ENCODE measurements at regions not wholly inside any gene's neighbourhood (a gene's known extent, or its start where the extent isn't known, plus 50 kb on each side); places are given as distances from the start of the nearest gene placed in this dataset.
A peak's percentile ranks its signal among the peaks of the same experiment; 100 is the strongest.

DNA sequence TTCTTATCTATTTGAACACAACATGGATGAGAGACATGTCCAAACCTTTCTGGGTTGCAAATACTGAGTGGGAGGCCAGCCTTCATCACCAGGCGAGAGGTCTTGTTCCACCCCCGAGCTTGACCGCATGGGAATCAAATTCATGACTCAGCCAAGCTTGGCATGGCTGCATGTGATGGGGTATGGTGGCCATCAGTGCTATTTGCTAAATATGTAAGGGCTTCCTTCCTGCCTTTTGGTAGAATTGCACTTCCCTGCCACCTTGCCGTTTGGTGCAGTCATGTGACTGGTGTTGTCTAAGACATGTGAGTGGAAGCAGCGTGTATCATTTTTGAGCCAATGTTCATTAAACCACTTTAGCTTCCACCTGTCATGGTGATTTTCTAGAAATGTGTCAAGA lies 508.9 kb upstream of the SULF2 start:
- H3K36me3 ChIP-seq (ENCODE audit: control insufficient read depth, insufficient read depth, low read length), result no peaks in the 10 kb centered on the region
- H3K9ac ChIP-seq (ENCODE audit: low read length), result peak overlapping the region; percentile 70
- H3K9me3 ChIP-seq (ENCODE audit: control insufficient read depth, insufficient read depth, low read depth, low read length), result peaks cover 6% of the 10 kb centered on the region; the same call in 1 of the 2 replicates
- H3K27ac ChIP-seq (ENCODE audit: low read depth, low read length), result peak overlapping the region; percentile 93; the same call in 1 of the 2 replicates
- peaks cover 56% of the 10 kb centered on the region for H3K4me1 ChIP-seq (ENCODE audit: control insufficient read depth, insufficient read depth, low read length)
- H3K4me3 ChIP-seq (ENCODE audit: low read depth, low read length), result no peak overlapping the region
- H3K27me3 ChIP-seq (ENCODE audit: control insufficient read depth, insufficient read depth, low read length), result no peaks in the 10 kb centered on the region

DNA sequence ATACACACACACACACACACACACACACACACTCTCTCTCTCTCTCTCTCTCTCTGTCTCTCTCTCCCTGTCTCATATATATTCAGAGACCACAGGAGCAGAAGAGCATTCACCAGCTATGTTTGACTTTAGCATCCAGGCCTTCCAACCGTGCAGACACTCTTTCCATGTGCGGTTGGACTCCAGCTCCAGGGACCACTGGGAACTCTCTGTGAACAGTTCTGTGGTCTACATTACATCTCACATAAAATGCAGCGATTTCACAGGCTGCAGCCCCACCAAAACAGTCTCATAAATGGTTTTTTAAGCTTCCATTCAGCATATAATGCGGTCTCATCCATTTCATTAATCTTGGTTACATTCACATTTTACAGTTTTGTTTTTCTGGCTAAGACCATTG lies 508.4 kb upstream of the SULF2 start:
- Histone ChIP-seq H3K9me3 (ENCODE audit: control insufficient read depth, insufficient read depth, low read depth, low read length) (peaks cover 6% of the 10 kb centered on the region; the same call in 1 of the 2 replicates), H3K4me3 (ENCODE audit: low read depth, low read length) (no peak overlapping the region), H3K27ac (ENCODE audit: low read depth, low read length) (no peak overlapping the region), H3K27me3 (ENCODE audit: control insufficient read depth, insufficient read depth, low read length) (no peaks in the 10 kb centered on the region), H3K9ac (ENCODE audit: low read length) (peak overlapping the region; percentile 18), H3K4me1 (ENCODE audit: control insufficient read depth, insufficient read depth, low read length) (peaks cover 56% of the 10 kb centered on the region), H3K36me3 (ENCODE audit: control insufficient read depth, insufficient read depth, low read length) (no peaks in the 10 kb centered on the region)

DNA sequence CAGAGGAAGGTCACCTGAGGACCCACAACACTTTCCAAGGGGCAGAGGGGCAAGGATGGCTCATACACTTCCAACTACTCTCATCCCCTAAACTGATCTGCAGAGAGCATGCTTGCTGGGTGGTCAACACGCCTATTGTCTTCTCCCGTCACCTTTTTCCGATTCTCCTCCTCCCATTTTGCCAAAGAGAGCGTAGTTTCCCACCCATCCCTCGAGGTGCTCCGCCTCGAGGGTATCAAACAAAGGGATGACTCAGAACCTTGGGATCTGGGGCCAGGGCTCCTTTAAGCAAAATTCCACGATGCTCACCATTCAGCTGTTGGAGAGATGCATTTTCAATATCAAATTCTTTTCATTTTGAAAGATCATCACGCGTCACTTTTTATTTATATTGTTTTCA lies 507.5 kb upstream of the SULF2 start:
- H3K4me1 ChIP-seq (ENCODE audit: control insufficient read depth, insufficient read depth, low read length), result peaks cover 56% of the 10 kb centered on the region
- peak overlapping the region; percentile 56; the same call in 1 of the 2 replicates for H3K27ac ChIP-seq (ENCODE audit: low read depth, low read length)
- peak overlapping the region; percentile 42 for H3K9ac ChIP-seq (ENCODE audit: low read length)
- no peaks in the 10 kb centered on the region for H3K36me3 ChIP-seq (ENCODE audit: control insufficient read depth, insufficient read depth, low read length)
- H3K27me3 ChIP-seq (ENCODE audit: control insufficient read depth, insufficient read depth, low read length), result no peaks in the 10 kb centered on the region
- H3K4me3 ChIP-seq (ENCODE audit: low read depth, low read length), result no peak overlapping the region
- peaks cover 1% of the 10 kb centered on the region; the same call in 1 of the 2 replicates for H3K9me3 ChIP-seq (ENCODE audit: control insufficient read depth, insufficient read depth, low read depth, low read length)

DNA sequence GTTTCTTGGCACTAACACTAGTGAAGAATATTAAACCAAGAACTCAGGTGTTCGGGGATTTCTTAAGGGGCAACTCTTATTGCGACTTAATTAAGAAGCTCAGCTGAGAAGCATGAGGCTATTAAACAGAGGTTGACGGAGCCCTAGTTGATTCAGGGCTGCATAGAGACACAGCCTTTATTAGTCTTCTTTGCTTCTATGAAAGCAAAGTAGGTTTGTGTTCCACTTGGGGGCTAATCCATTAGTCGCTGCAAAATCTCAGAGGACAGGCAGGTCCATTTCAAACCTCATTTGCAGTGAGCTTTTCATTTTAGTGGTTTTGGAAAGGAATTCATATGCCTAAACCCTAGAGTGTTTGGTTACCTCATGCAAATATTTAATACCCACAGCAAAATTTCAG lies 506.6 kb upstream of the SULF2 start:
- Histone ChIP-seq H3K4me3 (ENCODE audit: low read depth, low read length) (no peak overlapping the region), H3K27ac (ENCODE audit: low read depth, low read length) (peak overlapping the region; percentile 56), H3K27me3 (ENCODE audit: control insufficient read depth, insufficient read depth, low read length) (no peaks in the 10 kb centered on the region), H3K36me3 (ENCODE audit: control insufficient read depth, insufficient read depth, low read length) (no peaks in the 10 kb centered on the region), H3K9me3 (ENCODE audit: control insufficient read depth, insufficient read depth, low read depth, low read length) (no peaks in the 10 kb centered on the region), H3K4me1 (ENCODE audit: control insufficient read depth, insufficient read depth, low read length) (peaks cover 61% of the 10 kb centered on the region), H3K9ac (ENCODE audit: low read length) (no peak overlapping the region)

DNA sequence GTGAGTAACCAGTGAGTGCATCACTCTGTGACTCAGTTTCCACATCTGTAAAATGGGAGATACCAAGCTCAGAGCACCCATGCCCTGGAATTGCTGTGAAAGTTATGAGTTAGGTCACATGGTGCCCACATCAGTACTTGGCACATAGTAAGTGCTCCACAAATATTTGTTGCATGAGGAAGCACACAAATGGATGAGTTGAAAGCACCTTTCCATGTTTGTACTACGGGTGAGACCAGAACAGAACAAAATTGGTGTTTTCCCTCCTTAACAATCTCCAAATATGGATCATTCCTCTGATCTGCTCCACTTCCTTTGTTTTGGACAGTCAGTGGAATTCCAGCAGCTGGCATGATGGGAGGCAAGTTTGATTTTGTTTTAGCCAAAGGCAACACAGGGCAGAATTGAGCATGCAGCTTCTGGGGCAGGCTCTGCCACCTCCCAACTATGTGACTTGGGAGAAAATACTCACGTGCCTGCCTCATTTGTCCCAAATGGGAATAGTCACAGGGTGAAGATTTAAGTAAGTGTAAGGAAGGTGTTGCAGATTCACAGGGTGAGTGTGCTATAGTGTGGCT lies 503.7 kb upstream of the SULF2 start:
- Histone ChIP-seq H3K4me3 (ENCODE audit: low read depth, low read length) (no peak overlapping the region), H3K27ac (ENCODE audit: low read depth, low read length) (no peak overlapping the region), H3K9ac (ENCODE audit: low read length) (no peak overlapping the region), H3K9me3 (ENCODE audit: control insufficient read depth, insufficient read depth, low read depth, low read length) (no peaks in the 10 kb centered on the region), H3K4me1 (ENCODE audit: control insufficient read depth, insufficient read depth, low read length) (peaks cover 48% of the 10 kb centered on the region), H3K36me3 (ENCODE audit: control insufficient read depth, insufficient read depth, low read length) (no peaks in the 10 kb centered on the region), H3K27me3 (ENCODE audit: control insufficient read depth, insufficient read depth, low read length) (no peaks in the 10 kb centered on the region)

DNA sequence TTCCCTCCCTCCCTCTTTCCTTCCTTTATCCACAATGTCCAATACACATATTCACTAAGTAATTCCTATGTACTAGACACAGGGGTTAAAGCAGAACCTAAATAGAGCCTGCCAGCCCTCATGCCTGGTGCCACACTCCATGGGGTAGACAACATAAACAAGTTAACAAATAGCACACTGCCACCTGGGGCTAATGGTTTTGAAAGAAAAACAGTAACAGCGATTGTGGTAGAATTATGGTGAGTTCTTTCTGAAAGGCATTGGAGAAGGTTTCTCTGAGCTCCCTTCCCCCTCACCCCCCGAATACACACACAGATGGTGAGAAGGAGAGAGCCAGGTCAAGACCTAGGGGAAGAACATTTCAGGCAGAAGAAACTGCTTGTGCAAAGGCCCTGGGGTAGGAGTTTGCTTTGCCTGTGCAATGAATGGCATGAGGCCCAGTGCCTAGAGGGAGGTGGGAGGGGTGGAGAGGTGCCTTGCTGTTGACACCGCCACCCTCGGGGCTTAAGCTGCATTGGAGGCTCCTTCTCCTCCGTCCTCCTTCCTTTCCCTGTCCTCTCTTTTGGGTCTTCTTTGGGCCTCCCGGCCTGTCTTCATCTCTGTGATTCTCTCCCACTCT lies 502.4 kb upstream of the SULF2 start:
- no peaks in the 10 kb centered on the region for H3K9me3 ChIP-seq (ENCODE audit: control insufficient read depth, insufficient read depth, low read depth, low read length)

DNA sequence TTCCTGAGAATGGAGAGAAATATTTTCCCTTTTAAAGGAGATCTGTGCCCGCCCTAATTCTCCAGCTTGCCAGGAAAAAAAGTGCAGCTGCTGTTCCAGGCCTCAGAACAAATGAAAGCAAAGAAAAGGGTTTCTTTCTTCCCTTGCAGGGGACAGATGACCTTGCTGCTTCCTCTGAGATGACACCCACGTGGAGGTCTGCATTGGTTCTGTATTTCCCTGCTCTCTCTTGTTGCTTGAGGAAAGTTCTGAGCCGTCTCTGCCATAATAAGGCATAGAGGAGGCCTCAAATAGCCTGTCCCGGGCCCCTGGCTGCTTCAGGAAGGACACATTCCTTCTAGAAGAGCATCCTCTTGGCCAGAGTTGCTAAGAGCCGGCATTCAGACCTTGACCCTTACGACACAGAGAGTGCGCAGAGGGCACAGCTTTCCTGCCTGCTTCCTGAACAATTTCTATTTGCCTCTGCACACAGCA lies 501.8 kb upstream of the SULF2 start:
- Histone ChIP-seq H3K9ac (ENCODE audit: low read length) (no peak overlapping the region), H3K4me3 (ENCODE audit: low read depth, low read length) (no peak overlapping the region), H3K27me3 (ENCODE audit: control insufficient read depth, insufficient read depth, low read length) (no peaks in the 10 kb centered on the region), H3K36me3 (ENCODE audit: control insufficient read depth, insufficient read depth, low read length) (no peaks in the 10 kb centered on the region), H3K4me1 (ENCODE audit: control insufficient read depth, insufficient read depth, low read length) (peaks cover 36% of the 10 kb centered on the region), H3K9me3 (ENCODE audit: control insufficient read depth, insufficient read depth, low read depth, low read length) (no peaks in the 10 kb centered on the region), H3K27ac (ENCODE audit: low read depth, low read length) (no peak overlapping the region)

More for the DNA sequence above, 502.4 kb upstream of the SULF2 start:
- Histone ChIP-seq H3K27ac (ENCODE audit: low read depth, low read length) (no peak overlapping the region), H3K27me3 (ENCODE audit: control insufficient read depth, insufficient read depth, low read length) (no peaks in the 10 kb centered on the region), H3K36me3 (ENCODE audit: control insufficient read depth, insufficient read depth, low read length) (no peaks in the 10 kb centered on the region), H3K4me1 (ENCODE audit: control insufficient read depth, insufficient read depth, low read length) (peaks cover 42% of the 10 kb centered on the region), H3K4me3 (ENCODE audit: low read depth, low read length) (no peak overlapping the region), H3K9ac (ENCODE audit: low read length) (no peak overlapping the region)

DNA sequence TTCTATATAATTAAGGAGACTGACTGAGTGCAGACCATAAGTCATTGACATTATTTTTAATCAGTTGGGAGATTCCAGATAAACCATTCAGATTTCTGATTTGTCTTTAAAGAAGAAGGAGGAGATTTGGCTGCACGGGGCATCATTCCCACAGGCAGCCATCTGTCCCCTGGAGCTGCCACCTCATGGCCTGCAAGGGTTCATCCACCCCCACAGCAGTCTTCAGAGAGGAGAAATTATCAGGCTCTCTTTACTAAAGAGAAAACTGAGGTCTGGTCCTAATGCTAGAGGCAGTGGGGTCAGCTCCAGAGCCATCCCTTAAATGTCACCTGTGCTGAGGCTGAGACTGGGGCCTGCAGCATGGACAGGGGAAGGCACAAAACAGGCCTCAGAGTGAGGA lies 501.3 kb upstream of the SULF2 start:
- H3K9me3 ChIP-seq (ENCODE audit: control insufficient read depth, insufficient read depth, low read depth, low read length), result no peaks in the 10 kb centered on the region
- no peaks in the 10 kb centered on the region for H3K27me3 ChIP-seq (ENCODE audit: control insufficient read depth, insufficient read depth, low read length)
- H3K9ac ChIP-seq (ENCODE audit: low read length), result no peak overlapping the region
- H3K27ac ChIP-seq (ENCODE audit: low read depth, low read length), result no peak overlapping the region
- H3K4me3 ChIP-seq (ENCODE audit: low read depth, low read length), result no peak overlapping the region
- H3K4me1 ChIP-seq (ENCODE audit: control insufficient read depth, insufficient read depth, low read length), result peaks cover 32% of the 10 kb centered on the region
- no peaks in the 10 kb centered on the region for H3K36me3 ChIP-seq (ENCODE audit: control insufficient read depth, insufficient read depth, low read length)

DNA sequence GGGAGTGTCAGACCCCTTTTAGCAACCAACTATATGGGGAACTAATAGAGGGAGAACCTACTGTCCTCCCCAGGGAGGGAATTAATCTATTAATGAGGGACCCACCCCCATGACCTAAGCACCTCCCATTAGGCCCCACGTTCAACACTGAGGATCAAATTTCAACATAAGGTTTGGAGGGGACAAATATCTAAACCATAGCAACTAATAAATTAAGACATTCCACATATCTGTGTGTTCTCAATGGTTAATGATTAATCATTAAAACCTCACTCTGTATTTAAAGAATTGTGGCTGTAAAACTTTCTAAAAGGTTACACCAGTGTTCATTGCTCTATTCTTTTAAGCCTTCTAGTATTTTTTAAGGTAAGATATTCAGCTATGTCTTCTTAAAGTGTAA lies 500.4 kb upstream of the SULF2 start:
- no peaks in the 10 kb centered on the region for H3K36me3 ChIP-seq (ENCODE audit: control insufficient read depth, insufficient read depth, low read length)
- no peak overlapping the region for H3K9ac ChIP-seq (ENCODE audit: low read length)
- H3K4me1 ChIP-seq (ENCODE audit: control insufficient read depth, insufficient read depth, low read length), result peaks cover 27% of the 10 kb centered on the region
- no peaks in the 10 kb centered on the region for H3K9me3 ChIP-seq (ENCODE audit: control insufficient read depth, insufficient read depth, low read depth, low read length)
- no peak overlapping the region for H3K27ac ChIP-seq (ENCODE audit: low read depth, low read length)
- H3K27me3 ChIP-seq (ENCODE audit: control insufficient read depth, insufficient read depth, low read length), result no peaks in the 10 kb centered on the region
- no peak overlapping the region for H3K4me3 ChIP-seq (ENCODE audit: low read depth, low read length)

DNA sequence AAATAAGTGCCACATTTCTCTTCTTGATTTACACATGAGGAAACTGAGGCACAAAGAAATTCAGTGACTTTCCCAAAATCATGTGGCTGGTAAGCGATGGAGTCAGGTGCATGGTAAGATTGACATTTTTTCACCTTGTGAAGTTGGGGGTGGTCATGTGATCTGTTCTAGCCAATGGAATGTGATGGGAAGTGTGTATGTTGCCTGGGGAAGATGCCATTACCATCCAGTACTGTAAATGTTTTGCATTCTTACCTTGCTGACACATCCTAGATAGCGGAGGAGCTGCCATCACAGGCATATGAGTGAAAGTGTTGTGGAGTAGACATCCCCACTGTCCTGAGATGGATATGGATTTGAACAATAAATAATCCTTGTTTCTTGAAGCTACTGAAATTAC lies 499.6 kb upstream of the SULF2 start:
- Histone ChIP-seq H3K4me1 (ENCODE audit: control insufficient read depth, insufficient read depth, low read length) (peaks cover 23% of the 10 kb centered on the region), H3K27ac (ENCODE audit: low read depth, low read length) (no peak overlapping the region), H3K9ac (ENCODE audit: low read length) (no peak overlapping the region), H3K36me3 (ENCODE audit: control insufficient read depth, insufficient read depth, low read length) (no peaks in the 10 kb centered on the region), H3K27me3 (ENCODE audit: control insufficient read depth, insufficient read depth, low read length) (no peaks in the 10 kb centered on the region), H3K9me3 (ENCODE audit: control insufficient read depth, insufficient read depth, low read depth, low read length) (no peaks in the 10 kb centered on the region), H3K4me3 (ENCODE audit: low read depth, low read length) (no peak overlapping the region)

DNA sequence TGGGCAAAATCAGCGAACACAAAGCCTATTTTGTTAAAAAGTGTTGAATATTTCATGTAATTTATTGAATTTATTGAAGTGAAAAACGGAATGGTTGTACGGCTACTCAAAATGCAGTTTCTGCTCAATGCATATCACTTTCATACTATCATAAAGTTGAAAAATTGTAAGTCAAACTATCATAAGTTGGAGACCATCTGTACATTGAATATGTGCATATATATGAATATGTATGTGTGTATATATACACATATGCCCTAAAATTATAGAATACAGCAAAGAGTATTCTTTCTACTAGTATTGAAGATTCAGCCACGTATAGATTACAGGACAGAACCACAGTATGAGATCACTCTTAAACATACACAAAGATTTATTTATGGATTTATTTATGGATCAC lies 499.0 kb upstream of the SULF2 start:
- Histone ChIP-seq H3K4me3 (ENCODE audit: low read depth, low read length) (no peak overlapping the region), H3K36me3 (ENCODE audit: control insufficient read depth, insufficient read depth, low read length) (no peaks in the 10 kb centered on the region), H3K9me3 (ENCODE audit: control insufficient read depth, insufficient read depth, low read depth, low read length) (no peaks in the 10 kb centered on the region), H3K27me3 (ENCODE audit: control insufficient read depth, insufficient read depth, low read length) (no peaks in the 10 kb centered on the region), H3K9ac (ENCODE audit: low read length) (no peak overlapping the region), H3K4me1 (ENCODE audit: control insufficient read depth, insufficient read depth, low read length) (peaks cover 26% of the 10 kb centered on the region), H3K27ac (ENCODE audit: low read depth, low read length) (no peak overlapping the region)
